HG02981 (cell line): ENCODE measurements at regions not wholly inside any gene's neighbourhood (a gene's known extent, or its start where the extent isn't known, plus 50 kb on each side); places are given as distances from the start of the nearest gene placed in this dataset.

Source experiments
- ATAC-seq: cut with Tn5 transposase; IDR thresholded peaks from one replicate; pipeline ENCODE4 v1.9.1; 2021; ENCODE audit warnings: mild to moderate bottlenecking, moderate library complexity; ENCODE audit not compliant: unreplicated experiment

DNA sequence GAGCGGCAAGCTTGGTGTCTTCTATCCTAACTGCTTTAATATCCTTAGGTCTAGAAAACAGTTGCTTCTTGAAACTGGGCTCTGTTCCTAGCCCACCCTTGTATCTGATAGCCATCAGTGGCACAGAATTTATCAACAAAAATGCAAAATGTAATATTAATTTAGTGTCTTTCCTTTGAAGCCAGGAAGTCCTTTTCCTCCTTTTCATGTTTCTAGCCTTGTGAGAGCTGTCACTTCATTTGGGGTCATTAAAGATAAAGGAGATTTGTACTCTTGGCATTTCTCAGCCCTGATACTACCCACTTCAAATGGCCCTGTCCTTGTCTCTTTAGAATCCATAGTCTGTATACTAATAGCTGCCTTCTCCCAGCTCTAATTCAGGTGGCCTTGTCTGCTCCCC is 111.0 kb downstream of the GAS1 start:
- ATAC-seq = no peak

DNA sequence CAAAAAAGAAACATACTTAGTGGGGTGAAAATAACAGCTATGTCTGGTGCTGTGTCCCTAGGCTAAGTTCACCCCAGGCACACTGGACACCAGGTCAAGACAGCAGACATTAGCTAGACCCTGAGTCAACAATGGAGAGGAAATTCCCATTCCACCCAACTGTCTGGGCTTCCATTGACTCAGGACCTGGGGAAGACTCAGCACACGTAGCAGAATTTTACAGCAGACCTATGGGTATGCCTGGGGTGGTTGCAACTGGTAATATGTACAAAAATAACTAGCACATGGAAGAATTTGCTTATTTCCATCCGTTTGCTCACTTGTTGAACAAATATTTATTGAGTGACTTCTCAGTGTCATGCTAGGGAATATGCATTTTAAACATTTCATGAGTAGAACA is 117.0 kb downstream of the GAS1 start:
- ATAC-seq = no peak

DNA sequence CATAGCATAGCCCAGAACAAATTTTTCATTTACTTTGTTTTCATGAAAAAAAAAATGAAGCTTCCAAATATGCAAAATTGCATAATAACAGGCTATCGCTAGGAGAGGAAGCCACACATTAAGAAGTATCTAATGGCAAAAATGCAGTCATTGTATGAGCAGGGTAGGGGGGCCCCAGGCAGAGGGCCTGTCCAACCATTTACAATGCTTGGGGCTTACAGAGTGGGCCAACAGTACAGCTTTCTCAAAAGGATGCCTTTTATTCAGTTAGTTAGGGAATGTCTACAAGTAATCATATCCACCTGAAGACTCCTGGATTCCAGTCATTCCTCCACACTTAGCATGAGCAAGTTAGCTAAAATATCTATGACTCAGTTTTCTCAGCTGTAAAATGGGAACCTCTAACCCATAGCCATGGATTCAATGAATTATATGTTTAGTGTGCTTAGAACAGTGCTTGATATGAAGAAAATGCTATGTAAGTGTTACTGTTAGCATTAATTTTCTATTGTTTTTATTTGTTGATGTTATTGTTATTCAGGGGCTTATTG is 117.7 kb downstream of the GAS1 start:
- ATAC-seq = no peak

DNA sequence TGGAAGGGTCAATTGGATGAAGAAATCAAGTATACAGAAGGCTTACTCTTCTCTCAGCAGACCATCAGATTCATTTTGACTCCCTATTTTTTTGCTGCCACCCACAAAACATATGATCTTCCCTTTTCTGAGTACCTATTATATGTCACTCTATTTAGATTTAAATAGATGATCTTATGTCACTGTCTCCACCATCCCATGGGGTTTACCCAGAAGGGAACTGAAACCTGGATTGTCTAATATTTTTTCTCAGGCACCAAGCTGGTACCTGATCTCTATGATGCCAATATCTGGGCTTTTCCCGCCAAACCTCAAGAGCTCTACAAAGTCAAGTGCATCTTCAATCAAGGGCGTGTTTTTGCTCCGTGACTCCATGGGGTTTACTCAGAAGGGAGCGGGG is 118.7 kb downstream of the GAS1 start:
- no peak for ATAC-seq

DNA sequence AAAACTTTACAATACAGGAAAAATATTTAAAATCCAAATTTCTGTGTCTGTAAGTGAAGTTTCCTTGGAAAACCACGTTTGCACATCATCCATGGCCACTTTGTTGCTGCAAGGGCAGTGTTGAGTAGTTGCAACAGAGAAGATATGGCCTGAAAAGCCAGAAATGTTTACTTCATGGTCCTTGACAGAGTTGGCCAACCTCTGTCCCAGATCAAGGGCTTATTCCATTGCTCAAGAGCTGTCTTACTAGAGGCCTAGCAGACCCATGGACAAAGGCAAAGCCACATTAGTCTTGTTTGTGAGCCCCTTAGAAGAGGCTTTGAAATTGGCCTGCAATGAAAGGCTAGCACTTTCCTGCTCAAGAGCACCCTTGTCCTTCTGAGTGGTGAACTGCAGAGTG is 119.4 kb downstream of the GAS1 start:
- ATAC-seq = no peak

DNA sequence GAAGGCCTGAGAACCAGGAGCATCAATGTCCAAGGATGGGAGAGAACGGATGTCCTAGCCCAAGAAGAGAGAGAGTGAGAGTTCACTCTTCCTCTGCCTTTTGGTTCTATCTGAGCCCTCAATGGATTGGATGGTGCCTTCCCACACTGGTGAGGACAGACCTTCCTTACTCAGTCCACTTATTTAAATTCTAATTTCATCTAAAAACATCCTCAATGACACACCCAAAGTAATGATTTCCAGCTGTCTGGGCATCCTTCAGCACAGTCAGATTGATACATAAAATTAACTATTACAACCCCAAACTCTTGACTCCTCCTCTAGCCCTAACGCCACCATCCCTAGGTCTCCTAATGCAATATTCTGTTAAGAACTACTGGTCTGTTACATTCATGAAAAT is 122.0 kb downstream of the GAS1 start:
- ATAC-seq = no peak

DNA sequence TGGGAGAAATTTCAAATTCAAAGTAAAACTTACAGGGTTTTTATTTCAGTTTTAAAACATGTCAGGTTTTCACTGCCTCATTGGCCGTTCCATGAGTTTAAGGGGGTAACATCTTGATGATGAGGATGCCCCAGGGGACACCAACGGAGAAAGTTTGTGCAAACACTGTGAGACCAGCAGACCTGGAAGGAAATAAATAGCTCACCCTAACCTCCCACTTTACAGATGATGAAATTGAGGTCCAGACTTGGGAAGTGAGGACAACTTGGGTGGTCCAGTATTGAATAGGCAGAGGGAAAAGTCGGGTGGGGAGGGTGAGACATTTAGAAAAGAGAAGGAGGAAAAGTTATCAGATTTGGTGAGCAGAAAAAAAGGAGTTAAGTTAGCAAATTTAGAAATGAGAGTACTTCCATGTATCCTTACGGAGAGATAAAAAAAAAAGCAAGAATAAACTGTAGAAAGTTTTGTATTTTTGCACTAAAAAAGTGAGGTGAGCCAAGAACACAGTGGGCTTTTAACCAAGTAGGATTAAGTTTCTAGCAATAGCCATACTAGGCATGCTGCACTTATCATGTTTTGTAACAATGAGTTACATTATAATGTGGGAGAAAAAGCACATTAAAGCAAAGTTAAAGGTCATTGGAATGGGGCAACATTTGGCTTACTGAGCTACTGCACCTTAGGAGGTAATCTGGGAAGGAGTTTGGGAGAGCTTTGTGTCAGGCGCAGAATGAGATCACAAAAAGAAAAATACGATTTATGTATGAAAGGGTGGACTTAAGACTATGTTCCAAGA is 125.1 kb downstream of the GAS1 start:
- ATAC-seq = no peak

DNA sequence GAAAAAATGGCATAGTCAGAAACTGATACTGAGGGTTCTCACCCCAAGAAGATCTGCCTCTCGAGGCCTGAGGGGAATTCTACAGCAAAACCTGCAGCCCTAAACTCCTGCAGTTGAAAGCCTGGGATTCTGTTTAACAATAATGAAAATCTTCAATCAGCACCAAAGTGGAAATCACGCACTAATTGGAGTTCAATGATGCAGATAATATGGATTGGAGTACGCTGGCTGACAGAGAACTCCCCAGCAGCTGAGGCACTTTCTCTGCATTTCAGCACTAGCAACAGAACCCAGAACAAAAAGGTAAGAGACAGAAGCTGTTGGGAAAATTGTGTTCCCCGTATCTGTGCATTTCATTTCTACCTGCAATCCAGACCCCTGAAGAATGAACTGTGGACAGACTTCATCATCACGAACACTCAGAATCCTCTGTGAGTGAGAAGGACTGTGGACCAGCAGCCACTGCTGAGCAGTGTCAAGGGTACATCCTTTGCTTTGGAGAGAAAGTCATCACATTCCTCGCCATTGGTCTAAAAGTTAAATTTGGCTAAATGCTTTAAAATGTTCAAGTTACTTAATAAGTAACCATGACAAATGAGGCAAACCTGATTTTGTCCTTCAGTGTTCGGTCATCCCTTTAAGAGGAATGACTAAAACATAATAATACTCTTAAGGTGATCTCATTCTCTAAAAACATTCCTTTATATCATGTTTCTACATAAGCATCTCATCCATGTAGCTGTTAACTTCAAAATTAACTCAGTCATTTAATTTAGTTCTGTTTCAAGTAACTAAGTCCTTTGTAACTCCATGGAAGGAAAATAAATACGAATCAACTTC is 126.1 kb downstream of the GAS1 start:
- ATAC-seq = no peak

DNA sequence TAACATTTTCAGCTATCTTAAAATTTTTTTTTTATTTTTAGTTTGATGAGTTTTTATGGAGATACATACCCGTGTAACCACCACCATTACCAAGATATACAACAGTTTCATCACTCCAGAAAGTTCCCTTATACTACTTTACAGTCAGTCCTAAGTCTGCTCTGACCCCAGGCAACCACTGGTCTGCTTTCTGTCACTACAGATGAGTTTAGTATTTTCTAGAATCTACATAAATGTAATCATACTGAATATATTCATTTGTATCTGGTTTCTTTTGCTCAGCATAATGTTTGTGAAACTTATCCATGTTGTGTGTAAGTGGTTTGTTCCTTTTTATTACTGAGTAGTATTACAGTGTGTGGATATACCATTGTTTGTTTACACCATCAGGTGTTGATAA is 127.8 kb downstream of the GAS1 start:
- ATAC-seq = no peak

DNA sequence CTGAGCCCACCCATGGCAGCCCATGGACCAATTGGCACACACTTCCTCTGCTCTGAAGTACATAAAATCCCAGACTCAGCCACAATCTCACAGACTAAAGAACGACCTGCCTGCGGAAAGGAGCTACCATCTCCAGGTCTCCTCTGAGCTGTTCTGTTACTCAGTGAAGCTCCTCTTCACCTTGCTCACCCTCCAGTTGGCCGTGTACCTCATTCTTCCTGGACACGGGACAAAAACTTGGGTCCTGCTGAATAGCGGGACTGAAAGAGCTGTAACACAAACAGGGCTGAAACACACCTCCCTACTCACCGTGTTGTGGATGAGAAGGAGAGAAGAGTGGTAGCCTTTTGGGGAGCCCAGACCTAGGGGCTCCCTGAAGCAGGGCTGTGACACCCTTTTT is 128.7 kb downstream of the GAS1 start:
- ATAC-seq = no peak

DNA sequence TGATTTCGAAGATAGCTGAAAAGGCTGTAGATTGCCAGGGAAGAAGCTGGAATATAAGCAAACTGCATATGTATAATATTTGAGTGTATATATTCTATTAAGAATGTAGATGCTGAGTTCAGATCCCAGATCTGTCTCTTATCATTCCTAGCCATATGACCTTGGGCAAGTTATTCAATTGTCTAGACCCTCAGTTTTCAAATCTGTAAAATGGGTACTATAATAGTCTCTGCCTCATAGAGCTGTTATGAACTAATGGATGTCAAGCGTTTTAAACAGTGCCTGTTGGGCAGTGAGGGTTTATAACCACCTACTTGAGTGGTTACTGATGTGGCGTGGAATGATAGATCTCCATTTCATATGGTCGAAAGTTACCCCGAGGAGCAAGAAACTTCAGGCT is 130.4 kb downstream of the GAS1 start:
- ATAC-seq = no peak

DNA sequence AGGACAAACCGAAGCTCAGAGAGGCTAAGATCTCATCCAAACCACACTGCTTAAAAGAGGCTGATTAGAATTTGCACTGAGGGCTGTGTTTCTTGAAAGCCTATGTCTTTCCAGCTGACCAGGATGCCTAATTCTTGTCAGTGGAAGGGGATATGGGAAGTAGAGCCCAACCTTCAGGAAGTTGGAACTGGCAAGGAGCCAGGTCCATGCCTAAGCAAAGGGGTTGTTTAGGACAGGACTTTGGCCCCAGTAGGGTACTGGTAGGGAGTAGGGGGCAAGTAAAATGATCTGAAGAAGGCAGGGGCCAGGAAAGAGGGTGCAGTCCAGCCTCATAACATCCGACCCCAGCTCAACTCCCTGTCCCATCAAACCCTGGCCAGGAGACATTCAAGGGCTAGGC is 130.9 kb downstream of the GAS1 start:
- no peak for ATAC-seq

DNA sequence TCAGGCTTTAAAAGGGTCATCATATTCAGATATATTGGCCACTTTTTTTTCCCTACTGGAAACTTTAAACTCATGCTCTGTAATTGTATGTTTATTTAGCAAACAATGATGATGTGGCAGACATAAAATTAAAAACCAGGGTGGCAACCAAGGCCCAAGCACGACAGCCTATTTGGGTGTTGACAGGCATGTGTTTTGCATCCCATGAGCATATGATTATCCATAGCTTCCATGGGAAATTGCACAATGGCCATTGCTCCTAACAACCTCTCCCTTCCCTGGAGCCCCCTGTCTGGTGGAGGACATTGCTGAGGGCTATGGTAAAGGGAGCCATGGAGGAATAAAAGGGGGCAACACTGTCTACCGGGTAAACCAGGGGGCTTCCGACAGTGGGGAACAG is 134.7 kb downstream of the GAS1 start:
- ATAC-seq = no peak

DNA sequence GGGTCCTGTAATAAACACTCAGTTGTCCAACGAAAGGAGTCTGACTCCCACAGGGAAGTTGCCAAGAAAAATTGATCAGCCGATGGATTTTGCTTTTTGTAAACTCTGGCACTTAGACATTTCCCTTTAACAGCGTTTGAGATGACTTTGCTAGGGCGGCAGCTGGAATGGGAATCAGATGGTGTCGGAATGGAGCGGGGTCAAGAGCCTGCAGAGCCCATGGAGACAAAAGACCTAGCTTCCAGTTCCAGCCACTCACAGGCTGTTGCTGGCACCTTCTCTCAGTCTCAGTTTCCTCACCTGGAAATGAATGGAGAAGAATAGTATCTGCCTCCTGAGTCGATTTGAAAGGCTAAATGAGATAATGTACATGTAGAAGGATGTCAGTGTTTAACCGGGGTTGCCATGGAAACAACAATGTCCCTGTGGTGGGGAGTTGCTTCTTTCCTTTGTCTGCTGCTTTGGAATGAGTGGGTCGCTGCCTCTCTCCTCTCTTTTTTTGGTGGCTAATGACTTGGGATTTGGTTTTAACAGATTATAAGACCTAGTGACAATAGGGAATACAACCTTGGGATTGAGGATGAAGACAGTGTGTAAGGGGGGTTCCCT is 137.4 kb downstream of the GAS1 start:
- no peak for ATAC-seq

DNA sequence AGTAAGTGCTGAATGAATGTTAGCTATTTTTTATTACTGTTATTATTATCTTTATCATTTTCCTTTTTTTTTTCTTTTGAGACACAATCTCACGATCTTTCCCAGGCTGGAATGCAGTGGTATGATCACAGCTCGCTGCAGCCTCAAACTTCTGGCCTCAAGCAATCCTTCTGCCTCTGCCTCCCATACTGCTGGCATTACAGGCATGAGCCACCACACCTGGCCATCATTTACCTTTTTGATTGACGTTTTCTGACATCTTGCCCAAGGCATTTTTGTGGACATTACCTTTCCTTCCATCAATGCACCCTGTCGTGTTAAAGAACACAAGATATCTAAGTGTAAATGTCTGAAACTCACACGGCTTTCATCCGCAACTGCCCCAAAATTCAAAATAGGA is 138.2 kb downstream of the GAS1 start:
- no peak for ATAC-seq

DNA sequence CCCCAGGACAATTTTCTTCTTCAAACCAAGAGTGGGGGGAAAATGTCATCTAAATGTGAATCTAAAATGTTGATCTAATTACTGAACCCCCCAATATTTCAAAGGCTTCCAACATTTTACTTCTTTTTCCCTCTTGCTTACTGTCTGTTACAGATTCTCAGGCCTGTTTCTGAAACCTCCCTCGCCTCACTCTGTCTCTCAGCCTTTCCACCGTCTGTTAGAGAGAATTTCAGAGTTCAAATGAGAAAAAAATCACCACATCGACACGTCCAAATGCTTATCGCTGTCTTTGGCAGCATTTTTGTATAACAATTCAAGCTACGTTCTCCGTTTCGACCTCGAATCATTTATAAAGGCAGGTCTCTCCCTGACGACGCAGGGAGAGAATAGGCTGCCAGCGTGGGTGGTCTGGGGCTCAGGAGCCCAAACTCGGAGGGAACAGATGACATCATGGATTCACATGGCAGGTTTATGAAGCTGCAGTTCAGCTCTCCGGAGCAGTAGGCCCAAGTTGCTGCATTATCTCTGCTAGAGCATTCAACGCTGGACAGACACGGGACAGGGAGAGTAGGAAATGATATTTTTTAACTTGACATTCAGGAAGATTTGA is 139.8 kb downstream of the GAS1 start:
- ATAC-seq = no peak

DNA sequence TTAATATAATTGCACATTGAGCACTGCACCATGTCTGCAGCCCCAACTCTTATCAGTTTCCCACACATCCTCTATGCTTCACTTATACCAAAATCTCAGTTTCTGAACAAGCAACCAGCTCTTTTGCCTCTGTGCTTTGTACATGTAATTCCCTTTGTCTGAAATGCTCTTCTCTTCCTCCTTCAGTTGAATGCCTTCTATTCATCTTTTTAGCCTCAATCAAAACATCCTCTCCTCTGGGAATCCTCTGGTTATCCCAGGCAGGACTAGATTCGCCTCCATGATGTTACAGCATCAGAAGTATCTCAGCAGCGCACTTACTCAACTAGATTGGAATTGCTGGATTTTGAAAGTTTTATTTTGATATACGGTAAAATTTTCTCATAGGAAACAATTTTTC is 143.3 kb downstream of the GAS1 start:
- ATAC-seq = no peak

DNA sequence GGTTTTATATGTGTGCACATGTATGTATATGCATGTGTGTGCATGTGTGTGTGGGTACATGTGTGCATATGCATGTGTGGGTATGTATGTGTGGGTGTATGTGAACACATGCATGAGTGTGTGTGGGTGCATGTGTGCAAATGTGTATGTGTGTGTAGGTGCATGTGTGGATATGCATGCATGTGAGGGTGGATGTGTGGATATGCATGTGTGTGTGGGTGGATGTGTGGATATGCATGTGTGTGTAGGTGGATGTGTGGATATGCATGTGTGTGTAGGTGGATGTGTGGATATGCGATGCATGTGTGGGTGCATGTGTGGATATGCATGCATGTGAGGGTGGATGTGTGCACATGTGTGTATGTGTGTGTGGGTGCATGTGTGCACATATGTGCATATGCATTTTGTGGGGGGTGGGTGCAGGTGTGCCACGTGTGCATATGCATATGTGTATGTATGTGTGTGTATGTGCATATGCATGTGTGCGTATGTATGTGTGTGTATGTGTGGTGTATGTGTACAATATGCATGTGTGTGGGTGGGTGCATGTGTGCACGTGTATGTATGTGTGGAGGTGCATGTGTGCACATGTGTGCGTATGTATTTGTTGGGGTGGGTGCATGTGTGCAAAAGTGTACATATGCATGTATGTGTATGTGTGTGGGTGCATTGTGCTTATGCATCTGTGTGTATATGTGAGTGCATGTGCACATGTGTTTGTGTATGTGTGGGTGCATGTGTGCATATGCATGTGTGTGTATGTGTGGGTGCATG is 144.2 kb downstream of the GAS1 start:
- ATAC-seq = no peak

DNA sequence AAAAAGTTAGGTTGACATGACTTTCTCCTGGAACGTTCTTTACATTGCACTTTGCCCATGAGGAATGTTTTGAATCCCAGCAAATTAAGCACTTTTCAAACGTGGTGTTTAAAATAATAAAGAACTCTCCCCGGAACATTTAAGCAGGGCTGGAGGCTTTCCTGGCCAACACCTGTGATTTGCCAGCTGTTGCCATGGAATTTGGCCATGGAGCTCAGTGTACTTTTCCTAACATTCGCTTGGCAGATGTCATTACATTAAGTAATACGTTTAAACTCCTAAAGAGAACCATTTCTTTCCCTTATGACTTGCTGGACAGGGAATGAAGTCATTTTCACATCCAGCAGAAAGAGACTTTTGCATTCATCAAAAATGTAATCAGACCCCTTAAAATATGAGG is 146.1 kb downstream of the GAS1 start:
- ATAC-seq = no peak

DNA sequence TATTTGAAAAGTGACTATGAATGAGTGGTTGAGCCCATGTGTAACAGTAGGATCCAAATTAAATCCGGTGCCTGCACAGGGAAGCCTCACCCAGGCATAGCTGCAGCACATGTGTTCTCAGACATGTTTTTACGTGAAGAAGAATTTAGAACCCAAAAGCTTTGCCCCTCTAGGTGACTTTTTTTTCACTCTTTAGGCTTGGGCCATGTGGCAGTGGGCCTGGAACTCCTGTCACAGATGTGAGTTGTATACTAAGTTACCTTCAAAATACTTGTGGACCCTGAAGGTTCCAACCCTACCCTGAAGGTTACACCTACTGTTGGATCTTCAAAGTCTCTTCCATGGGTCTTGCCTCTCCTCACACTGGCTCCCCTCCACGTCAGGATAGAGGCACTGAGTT is 146.6 kb downstream of the GAS1 start:
- ATAC-seq = no peak

DNA sequence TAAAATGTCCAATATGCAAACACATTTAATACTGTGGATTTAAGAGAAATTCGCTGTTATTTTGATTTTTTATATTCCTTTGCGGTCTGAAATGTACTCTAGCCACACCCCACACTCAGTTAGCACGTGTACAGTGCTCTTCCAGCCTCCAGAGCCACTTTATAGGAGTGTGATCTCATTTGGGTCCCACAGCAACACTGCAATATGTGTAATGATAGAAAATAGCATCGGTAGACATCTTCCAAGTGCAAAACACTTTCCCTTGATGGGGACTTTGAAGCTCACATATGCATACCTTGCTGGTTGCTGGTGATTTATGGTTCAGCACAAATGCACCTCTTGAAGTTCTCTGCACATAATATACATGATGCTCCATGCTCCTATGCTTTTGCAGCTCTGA is 148.3 kb downstream of the GAS1 start:
- no peak for ATAC-seq
